ENCODE measurements at regions not wholly inside any gene's neighbourhood (a gene's known extent, or its start where the extent isn't known, plus 50 kb on each side); places are given as distances from the start of the nearest gene placed in this dataset.

GRCh38 chr12:17528394-17528793, 561.6 kb downstream of the RERGL start:
- no peak for DNase-seq

GRCh38 chr12:17527021-17527420, 563.0 kb downstream of the RERGL start:
- DNase-seq = no peak

GRCh38 chr12:17511369-17511768, 578.6 kb downstream of the RERGL start:
- no peak for DNase-seq

- no peak for DNase-seq
These were observed 582.7 kb downstream of the RERGL start for GRCh38 chr12:17507336-17507735.

- DNase-seq = no peak
These were observed 586.3 kb downstream of the RERGL start for GRCh38 chr12:17503742-17504141.

GRCh38 chr12:17489452-17489851, 600.5 kb downstream of the RERGL start:
- no peak for DNase-seq

- DNase-seq = no peak
These were observed 610.9 kb downstream of the RERGL start for GRCh38 chr12:17478908-17479673.

- no peak for DNase-seq
These were observed 619.5 kb downstream of the RERGL start for GRCh38 chr12:17470460-17470859.

- no peak for DNase-seq
These were observed 630.8 kb downstream of the RERGL start for GRCh38 chr12:17459214-17459613.

- DNase-seq = no peak
These were observed 633.5 kb downstream of the RERGL start for GRCh38 chr12:17456486-17456885.

- no peak for DNase-seq
These were observed 651.9 kb downstream of the RERGL start for GRCh38 chr12:17438141-17438540.

- DNase-seq = no peak
These were observed 673.2 kb downstream of the RERGL start for GRCh38 chr12:17416748-17417147.

GRCh38 chr12:17414596-17414995, 675.4 kb downstream of the RERGL start:
- no peak for DNase-seq

GRCh38 chr12:17411662-17412061, 678.3 kb downstream of the RERGL start:
- DNase-seq = no peak

GRCh38 chr12:17388679-17389078, 701.3 kb downstream of the RERGL start:
- DNase-seq = no peak

- DNase-seq = no peak
These were observed 706.7 kb downstream of the RERGL start for GRCh38 chr12:17383321-17383720.

- no peak for DNase-seq
These were observed 708.8 kb downstream of the RERGL start for GRCh38 chr12:17381211-17381610.

GRCh38 chr12:17372508-17372907, 717.5 kb downstream of the RERGL start:
- DNase-seq = no peak

- DNase-seq = no peak
These were observed 718.3 kb downstream of the RERGL start for GRCh38 chr12:17371491-17372215.

GRCh38 chr12:17370621-17371020, 719.4 kb downstream of the RERGL start:
- DNase-seq = no peak

GRCh38 chr12:17369556-17369955, 720.4 kb downstream of the RERGL start:
- no peak for DNase-seq

- DNase-seq = no peak
These were observed 728.8 kb downstream of the RERGL start for GRCh38 chr12:17361224-17361623.

GRCh38 chr12:17358835-17359234, 731.2 kb downstream of the RERGL start:
- no peak for DNase-seq

- DNase-seq = no peak
These were observed 732.6 kb downstream of the RERGL start for GRCh38 chr12:17357396-17357795.

- DNase-seq = no peak
These were observed 737.8 kb downstream of the RERGL start for GRCh38 chr12:17352164-17352563.

All from activated CD4-positive, alpha-beta T cell treated with anti-CD3 and anti-CD28 coated beads, Interleukin-2, Interleukin-6, amounts not matched to agents 100 ng/mL and 50 ng/mL, durations not matched to agents 16 hours and 8 hours (primary cell).